GM18511 (cell line): ENCODE measurements at regions not wholly inside any gene's neighbourhood (a gene's known extent, or its start where the extent isn't known, plus 50 kb on each side); places are given as distances from the start of the nearest gene placed in this dataset.
"Not testable (repeated sequence)": the region's sequence is repeated elsewhere in the genome, so short reads cannot be mapped to it uniquely, and the experiment has no call there.

ENCODE experiments used
- ATAC-seq: cut with Tn5 transposase; IDR thresholded peaks from one replicate; pipeline ENCODE4 v1.9.1; 2021; ENCODE audit warnings: mild to moderate bottlenecking, moderate library complexity; ENCODE audit not compliant: unreplicated experiment

GRCh38 chr7:96562458-96562857 lies 147.2 kb downstream of the SEM1 start:
- no peak for ATAC-seq

GRCh38 chr7:96561892-96562291 lies 147.8 kb downstream of the SEM1 start:
- no peak for ATAC-seq

- ATAC-seq, result no peak
Measured at GRCh38 chr7:96558530-96558929, 151.1 kb downstream of the SEM1 start.

- ATAC-seq, result no peak
Measured at GRCh38 chr7:96558093-96558492, 151.6 kb downstream of the SEM1 start.

GRCh38 chr7:96557598-96557997 lies 152.0 kb downstream of the SEM1 start:
- ATAC-seq, result not testable (repeated sequence)

GRCh38 chr7:96548664-96549063 lies 161.0 kb downstream of the SEM1 start:
- no peak for ATAC-seq

GRCh38 chr7:96547371-96547811 lies 162.3 kb downstream of the SEM1 start:
- ATAC-seq, result no peak

GRCh38 chr7:96546426-96546825 lies 163.2 kb downstream of the SEM1 start:
- no peak for ATAC-seq

GRCh38 chr7:96539471-96539870 lies 170.2 kb downstream of the SEM1 start:
- ATAC-seq, result no peak

- no peak for ATAC-seq
Measured at GRCh38 chr7:96538632-96539031, 171.0 kb downstream of the SEM1 start.

- no peak for ATAC-seq
Measured at GRCh38 chr7:96534221-96534620, 175.4 kb downstream of the SEM1 start.

- no peak for ATAC-seq
Measured at GRCh38 chr7:96532428-96532935, 177.2 kb downstream of the SEM1 start.

GRCh38 chr7:96531331-96531730 lies 178.3 kb downstream of the SEM1 start:
- ATAC-seq, result no peak

GRCh38 chr7:96530786-96531185 lies 178.9 kb downstream of the SEM1 start:
- no peak for ATAC-seq

- no peak for ATAC-seq
Measured at GRCh38 chr7:96527133-96527827, 182.4 kb downstream of the SEM1 start.

- ATAC-seq, result no peak
Measured at GRCh38 chr7:96526496-96526895, 183.2 kb downstream of the SEM1 start.

GRCh38 chr7:96521068-96521894 lies 188.4 kb downstream of the SEM1 start:
- no peak for ATAC-seq

- ATAC-seq, result no peak
Measured at GRCh38 chr7:96508371-96508770, 186.5 kb upstream of the SLC25A13 start.

- no peak for ATAC-seq
Measured at GRCh38 chr7:96503597-96503996, 181.7 kb upstream of the SLC25A13 start.

- no peak for ATAC-seq
Measured at GRCh38 chr7:96501318-96501717, 179.4 kb upstream of the SLC25A13 start.

- ATAC-seq, result no peak
Measured at GRCh38 chr7:96499532-96499931, 177.6 kb upstream of the SLC25A13 start.

GRCh38 chr7:96497567-96497966 lies 175.7 kb upstream of the SLC25A13 start:
- no peak for ATAC-seq
